HG02852 (cell line): ENCODE measurements at regions not wholly inside any gene's neighbourhood (a gene's known extent, or its start where the extent isn't known, plus 50 kb on each side); places are given as distances from the start of the nearest gene placed in this dataset.
"Not testable (repeated sequence)": the region's sequence is repeated elsewhere in the genome, so short reads cannot be mapped to it uniquely, and the experiment has no call there.

ENCODE experiments used
- ATAC-seq: cut with Tn5 transposase; IDR thresholded peaks from one replicate; pipeline ENCODE4 v1.9.1; 2021; ENCODE audit warnings: mild to moderate bottlenecking, moderate library complexity; ENCODE audit not compliant: unreplicated experiment

DNA sequence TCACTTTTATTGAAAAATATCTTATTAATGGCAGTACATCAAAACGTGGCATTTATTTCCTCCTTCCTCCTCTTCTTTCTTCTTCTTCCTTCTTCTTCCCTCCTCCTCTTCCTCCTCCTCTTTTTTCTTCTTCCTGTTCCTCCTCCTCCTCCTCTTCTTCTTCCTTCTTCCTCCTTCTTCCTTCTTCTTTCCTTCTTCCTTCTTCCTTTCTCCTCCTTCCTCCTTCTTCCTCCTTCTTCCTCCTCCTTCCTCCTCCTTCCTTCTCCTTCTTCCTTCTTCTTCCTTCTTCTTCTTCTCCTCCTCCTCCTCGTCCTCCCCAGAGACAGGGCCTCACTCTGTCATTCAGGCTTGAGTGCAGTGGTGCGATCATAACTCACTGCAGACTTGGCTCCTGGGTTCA, 457.2 kb downstream of the AEBP2 start:
- ATAC-seq, result no peak

GRCh38 chr12:19897900-19898408, 458.7 kb downstream of the AEBP2 start:
- ATAC-seq, result no peak

DNA sequence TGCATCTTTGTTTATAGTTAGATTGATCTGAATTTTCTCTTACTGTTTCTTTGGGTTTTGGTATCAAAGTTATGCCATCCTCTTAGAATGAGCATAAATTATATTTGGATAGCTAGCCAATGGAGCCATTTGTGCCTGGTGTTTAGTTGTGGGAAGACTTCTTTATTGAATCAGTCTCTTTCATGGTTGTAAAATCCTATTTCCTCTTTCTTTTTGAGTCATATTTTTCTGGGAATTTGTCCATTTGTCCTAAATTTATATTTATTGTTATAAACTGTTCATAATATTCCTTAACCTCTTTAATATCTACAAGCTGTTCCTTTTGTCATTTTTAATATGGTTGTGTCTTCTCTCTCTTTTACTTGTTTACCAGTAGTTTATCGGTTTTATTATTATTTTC, 462.5 kb downstream of the AEBP2 start:
- no peak for ATAC-seq

GRCh38 chr12:19904819-19905218, 463.5 kb upstream of the PDE3A start:
- no peak for ATAC-seq

DNA sequence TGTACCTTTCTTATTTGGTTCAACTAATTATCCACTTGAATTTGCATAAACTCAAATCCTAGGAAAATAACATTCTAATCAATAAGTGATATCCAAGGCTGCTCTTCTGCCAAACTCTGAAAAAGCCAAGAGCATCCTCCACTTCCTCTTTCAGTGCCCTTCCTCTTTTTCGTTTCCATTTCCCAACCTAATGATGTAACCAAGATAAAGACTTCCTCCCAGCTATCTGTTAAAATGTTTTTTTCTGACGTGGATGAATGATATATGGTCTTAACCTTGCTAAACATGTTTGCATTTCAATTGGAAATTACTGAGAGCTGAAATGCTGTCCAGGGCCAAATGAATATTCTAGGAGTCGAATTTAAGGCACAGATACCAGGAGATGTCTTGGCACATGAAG, 459.5 kb upstream of the PDE3A start:
- ATAC-seq, result no peak

DNA sequence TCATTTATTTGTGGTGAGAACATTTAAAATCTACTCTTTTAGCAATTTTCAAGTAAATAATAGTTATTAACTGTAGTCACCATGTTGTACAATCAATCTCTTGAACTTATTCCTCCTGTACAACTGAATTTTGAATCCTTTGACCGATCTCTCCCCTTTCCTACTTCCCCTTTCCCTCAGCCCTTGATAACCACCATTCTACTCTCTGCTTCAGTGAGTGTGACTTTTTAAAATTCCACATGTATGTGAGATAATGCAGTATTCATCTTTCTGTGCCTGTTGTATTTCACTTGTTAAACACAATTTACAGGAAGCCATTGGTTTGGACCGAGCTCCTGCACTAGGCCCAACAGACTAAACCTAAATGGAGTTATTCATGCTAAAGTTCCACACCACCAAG, 458.9 kb upstream of the PDE3A start:
- ATAC-seq, result no peak

GRCh38 chr12:19910681-19911080, 457.7 kb upstream of the PDE3A start:
- no peak for ATAC-seq

GRCh38 chr12:19912991-19913390, 455.3 kb upstream of the PDE3A start:
- no peak for ATAC-seq

DNA sequence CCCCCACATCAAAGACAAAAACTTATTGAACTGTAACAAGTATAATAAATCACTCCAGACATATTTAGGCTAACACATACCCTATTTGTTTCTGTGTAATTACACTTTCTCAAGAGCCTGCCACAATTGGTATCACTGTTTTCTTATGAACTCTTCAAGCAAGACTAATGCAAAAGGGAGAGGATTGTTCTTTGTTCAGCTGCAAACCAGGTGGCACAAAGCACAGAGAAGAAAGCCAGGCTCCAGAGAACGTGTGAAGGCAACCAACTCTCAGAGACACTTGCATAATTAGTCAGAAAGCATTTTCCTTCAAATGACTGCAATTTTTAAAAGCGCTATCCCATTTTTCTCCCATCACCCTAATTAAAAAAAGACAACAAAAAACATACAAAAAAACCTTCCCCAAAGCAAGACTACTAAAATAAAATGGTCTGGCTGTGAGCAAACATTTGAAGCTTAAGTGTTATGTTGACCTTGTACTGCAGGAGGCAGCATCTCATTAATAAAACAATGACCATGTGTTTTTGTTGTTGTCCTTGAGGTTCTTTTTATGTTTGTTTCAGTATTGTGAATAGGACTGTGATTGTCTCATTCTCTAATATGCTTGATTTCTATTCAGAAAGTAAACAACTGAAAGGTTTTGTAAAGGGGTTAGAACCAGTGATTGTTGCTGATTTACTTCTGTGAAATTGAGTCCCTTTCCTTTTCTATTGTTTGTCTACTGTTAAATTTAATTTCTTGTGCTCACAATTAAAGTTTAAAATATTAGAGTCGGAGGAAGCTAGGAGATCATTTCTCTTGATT, 452.7 kb upstream of the PDE3A start:
- no peak for ATAC-seq

DNA sequence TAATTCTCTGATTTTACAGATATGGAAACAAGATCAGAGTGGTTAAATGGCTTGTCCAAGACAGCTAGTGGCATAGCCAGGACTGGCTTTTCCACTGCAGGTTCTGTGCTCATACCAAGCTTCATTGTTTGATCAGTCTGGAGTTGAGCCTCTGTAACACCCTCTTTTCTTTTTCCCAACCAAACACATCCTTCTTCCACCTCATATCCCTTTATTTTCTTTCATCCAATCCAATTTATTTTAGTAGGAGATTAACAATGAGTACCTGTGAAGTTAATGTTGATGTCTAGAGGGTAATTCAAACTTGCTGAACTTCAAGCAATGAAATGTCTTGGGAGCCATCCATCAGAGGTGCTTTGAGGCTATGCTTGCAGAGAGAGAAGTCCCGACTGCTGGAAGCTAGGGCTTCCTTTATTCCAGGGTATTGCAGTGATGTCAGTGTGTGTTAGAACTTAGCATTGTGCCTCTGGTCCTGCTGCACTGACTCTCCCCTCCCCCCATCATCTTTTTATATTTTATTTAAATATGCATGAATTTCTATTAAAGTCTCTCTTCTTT, 452.1 kb upstream of the PDE3A start:
- ATAC-seq, result no peak

- ATAC-seq, result no peak
These were observed 451.4 kb upstream of the PDE3A start for GRCh38 chr12:19916974-19917373.

- ATAC-seq, result not testable (repeated sequence)
These were observed 446.6 kb upstream of the PDE3A start for GRCh38 chr12:19921716-19922115.

DNA sequence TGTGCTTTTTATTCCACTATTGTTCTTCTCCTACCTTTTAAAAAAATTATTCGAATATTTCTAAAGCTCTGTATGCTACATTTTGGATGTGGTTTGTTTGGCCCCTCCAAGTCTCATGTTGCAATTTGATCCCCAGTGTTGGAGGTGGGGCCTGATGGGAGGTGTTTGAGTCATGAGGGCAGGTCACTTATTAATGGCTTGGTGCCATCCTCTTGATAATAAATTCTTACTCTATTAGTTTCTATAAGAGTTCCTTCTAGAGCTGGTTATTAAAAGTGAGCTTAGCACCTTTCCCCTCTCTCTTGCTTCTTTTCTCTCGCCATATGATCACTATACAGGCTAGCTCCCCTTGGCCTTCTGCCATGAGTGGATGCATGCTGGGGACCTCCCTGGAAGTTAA, 445.6 kb upstream of the PDE3A start:
- no peak for ATAC-seq

DNA sequence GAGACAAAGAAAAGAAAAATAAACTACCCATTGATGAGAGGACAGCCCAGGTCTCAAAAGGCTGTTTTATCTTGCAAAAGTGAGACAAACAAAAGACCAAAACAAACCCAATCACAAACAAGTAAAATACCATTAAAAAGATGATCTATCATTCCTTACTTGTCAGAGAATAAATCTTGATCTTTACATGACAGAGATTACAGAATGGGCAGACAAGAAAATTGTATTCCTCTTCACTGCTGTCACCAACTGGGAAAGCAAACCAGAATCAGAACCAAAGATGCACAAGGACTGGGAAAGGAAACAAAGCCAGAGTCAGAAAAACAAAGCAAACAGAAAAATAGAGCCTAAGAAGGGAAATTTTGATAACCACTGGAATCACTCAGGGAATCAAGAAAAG, 444.0 kb upstream of the PDE3A start:
- ATAC-seq, result no peak

- no peak for ATAC-seq
These were observed 442.5 kb upstream of the PDE3A start for GRCh38 chr12:19925841-19926240.

DNA sequence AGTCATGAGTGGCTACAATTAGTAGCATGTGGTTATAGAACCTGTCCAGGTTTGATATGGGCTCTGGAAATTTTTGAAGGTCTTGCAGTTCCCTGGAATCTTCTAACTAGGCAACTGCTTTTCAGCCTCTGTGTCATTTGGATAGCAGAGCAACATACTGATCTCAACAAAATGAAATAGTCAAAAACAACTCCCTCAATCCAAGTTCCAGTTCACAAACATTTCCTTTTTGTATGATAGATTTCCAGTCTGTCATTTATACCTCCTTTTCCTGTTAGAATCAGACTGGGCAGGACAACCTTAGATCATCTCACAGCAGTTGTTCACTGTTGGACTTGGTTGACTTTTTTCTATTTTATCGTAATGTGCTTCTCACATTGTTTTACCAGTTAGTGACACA, 442.1 kb upstream of the PDE3A start:
- no peak for ATAC-seq

DNA sequence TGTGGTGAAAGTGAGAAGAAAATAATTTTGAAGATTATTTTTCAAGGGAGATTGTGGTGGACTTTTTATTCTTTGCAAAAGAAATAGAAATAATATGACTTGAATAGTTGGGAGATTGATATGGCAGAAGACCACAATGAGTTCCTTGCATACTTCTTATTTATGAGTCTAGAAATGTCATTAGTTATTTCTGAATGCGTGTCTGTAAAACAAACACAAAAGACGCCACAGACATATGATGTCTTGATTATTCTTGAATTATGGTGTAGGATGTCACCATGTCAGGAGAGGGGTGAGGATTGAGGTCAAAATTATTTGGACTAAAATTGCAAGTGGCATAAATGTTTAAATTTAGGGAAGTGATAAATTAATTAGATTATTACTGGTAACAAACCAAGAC, 440.7 kb upstream of the PDE3A start:
- no peak for ATAC-seq

DNA sequence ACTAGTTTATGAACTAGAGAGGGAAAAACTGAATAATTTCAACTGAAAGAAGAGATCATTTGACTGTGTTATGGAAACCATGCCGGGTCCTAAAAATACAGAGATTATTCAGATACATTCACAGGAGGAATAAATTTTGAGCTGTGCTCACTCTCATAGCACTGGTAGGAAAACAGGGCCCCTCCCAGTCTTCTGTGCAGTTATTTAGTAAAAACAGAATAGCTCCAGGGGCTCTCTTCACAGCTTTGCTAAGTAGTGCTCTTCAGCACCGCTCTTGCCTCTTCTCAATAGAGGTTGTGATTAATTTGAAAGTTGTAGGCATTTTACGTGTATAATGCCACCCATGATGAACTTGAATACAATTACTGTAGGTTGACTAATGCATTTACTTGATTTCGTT, 435.9 kb upstream of the PDE3A start:
- no peak for ATAC-seq

DNA sequence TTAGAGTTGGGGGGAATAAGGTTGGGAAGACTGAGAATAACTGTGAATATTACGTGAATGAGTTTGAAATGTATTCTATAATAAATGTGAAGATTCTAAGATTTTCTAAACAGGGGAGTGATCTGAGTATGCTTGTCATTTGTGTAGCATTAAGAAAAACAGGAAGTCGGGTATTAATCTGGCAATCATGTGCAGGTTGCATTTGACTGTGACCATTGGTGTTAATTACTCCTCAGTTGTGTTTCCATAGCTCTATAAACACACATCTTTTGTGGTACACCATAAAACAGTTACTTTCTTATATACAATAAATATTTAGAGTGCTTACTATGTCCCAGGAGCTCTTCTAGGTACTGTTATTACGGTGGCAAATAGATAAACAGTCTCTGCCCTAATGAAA, 434.4 kb upstream of the PDE3A start:
- no peak for ATAC-seq

DNA sequence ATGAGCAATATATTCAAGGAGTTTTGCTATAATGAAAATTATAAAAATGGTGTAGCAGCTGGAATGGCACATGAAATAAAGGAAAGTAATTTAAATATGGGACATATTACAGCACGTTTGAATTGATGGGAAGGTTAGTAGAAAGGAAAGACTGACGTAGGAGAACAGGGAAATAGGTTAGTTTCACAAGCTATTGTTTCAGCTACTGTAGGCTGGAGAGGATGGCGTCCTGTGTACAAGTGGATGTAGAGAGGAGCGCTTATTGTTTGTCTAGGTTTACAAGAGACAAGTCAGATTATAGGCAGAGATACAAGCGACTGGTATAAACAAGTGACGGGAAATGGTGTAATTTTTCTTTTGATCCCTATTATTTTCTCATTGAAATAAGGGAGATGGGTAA, 431.2 kb upstream of the PDE3A start:
- no peak for ATAC-seq

- no peak for ATAC-seq
These were observed 430.3 kb upstream of the PDE3A start for GRCh38 chr12:19938031-19938430.

GRCh38 chr12:19938491-19938890, 429.8 kb upstream of the PDE3A start:
- ATAC-seq, result no peak

DNA sequence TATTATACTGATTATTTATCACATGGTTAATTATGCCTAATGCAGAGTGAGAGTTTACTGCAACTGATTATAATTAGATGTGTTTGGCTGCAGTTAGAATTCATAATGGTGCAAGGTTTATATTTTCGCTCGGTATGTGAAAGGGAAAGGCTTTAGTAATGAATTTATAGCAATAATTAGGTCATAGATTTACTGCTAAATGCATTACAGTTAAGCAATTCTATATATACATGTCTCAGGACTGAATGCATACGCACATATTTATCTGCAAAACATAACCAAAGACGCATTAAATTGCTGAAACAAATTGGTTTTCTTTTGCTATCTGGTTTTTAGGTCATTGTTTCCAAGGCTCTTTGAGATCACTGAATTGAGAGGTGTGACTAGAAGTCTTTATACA, 428.1 kb upstream of the PDE3A start:
- ATAC-seq, result no peak
